ENCODE measurements at regions not wholly inside any gene's neighbourhood (a gene's known extent, or its start where the extent isn't known, plus 50 kb on each side); places are given as distances from the start of the nearest gene placed in this dataset.

DNA sequence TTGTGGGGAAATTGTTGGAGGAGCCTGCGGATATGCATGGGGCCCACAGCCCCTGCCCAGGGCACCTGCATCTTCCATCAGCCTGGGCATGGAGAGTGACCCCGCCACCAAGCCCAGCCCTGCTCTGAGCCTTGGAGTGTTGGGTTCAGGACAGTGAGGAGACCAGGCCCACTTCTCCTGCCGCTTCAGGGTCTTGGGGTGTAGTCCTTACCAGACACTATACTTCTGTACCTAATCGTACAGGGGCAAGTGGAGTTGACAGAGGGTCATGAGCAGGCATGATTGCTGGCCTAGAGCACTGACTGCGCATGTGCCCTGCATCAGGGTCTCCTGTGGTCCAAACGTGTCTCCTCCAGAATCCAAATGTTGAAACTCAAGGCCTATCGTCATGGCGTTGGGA lies 108.9 kb upstream of the ZNF236 start:
- no peaks in the 10 kb centered on the region for H3K27me3 ChIP-seq (ENCODE audit: insufficient read depth, low read length)
- CTCF ChIA-PET = no interaction called here
- no peaks in the 10 kb centered on the region for H4K20me1 ChIP-seq (ENCODE audit: insufficient read depth)
- peaks cover 0 to 3% of the 10 kb centered on the region in 2 experiments; a peak in 2 of 4 replicates for H3K4me1 ChIP-seq (ENCODE audit: control insufficient read depth in 1 of 2, insufficient read depth in 2 of 2, low read length in 2 of 2)
- no peak overlapping the region for H3K9ac ChIP-seq (ENCODE audit: low read length)
- H2AFZ ChIP-seq (ENCODE audit: low read depth, low read length, poor library complexity, severe bottlenecking) = no peak overlapping the region
- no peaks in the 10 kb centered on the region for H3K9me2 ChIP-seq (ENCODE audit: insufficient read depth)
- POLR2A ChIA-PET = no interaction called here
- H3K9me3 ChIP-seq (ENCODE audit: control insufficient read depth in 1 of 2, insufficient read depth in 1 of 2, low read depth in 1 of 2, low read length in 2 of 2) = no peaks in the 10 kb centered on the region
- intact Hi-C loops (cut with micrococcal nuclease) = no loop called here
- no peaks in the 10 kb centered on the region for H3K36me3 ChIP-seq (ENCODE audit: control insufficient read depth in 1 of 2, insufficient read depth in 2 of 2, low read length in 2 of 2)
- TF ChIP-seq SIN3A (IDR thresholded peaks at IDR 0.05; ENCODE audit: low read depth) (no peak), POLR2AphosphoS5 (IDR thresholded peaks at IDR 0.05; ENCODE audit: low read depth, low read length) (no peak), ZNF274 (IDR thresholded peaks at IDR 0.05; ENCODE audit: low read depth, low read length) (no peak), EZH2phosphoT487 (IDR thresholded peaks at IDR 0.05; ENCODE audit: borderline replicate concordance) (no peak), SP1 (IDR thresholded peaks at IDR 0.05; ENCODE audit: low read depth) (no peak), TCF7L2 (IDR thresholded peaks at IDR 0.05; ENCODE audit: borderline replicate concordance, extremely low read depth, insufficient read depth, insufficient read length) (no peak), SRF (IDR thresholded peaks at IDR 0.05; ENCODE audit: low read depth) (no peak)
- TF ChIP-seq, protein P1, sequence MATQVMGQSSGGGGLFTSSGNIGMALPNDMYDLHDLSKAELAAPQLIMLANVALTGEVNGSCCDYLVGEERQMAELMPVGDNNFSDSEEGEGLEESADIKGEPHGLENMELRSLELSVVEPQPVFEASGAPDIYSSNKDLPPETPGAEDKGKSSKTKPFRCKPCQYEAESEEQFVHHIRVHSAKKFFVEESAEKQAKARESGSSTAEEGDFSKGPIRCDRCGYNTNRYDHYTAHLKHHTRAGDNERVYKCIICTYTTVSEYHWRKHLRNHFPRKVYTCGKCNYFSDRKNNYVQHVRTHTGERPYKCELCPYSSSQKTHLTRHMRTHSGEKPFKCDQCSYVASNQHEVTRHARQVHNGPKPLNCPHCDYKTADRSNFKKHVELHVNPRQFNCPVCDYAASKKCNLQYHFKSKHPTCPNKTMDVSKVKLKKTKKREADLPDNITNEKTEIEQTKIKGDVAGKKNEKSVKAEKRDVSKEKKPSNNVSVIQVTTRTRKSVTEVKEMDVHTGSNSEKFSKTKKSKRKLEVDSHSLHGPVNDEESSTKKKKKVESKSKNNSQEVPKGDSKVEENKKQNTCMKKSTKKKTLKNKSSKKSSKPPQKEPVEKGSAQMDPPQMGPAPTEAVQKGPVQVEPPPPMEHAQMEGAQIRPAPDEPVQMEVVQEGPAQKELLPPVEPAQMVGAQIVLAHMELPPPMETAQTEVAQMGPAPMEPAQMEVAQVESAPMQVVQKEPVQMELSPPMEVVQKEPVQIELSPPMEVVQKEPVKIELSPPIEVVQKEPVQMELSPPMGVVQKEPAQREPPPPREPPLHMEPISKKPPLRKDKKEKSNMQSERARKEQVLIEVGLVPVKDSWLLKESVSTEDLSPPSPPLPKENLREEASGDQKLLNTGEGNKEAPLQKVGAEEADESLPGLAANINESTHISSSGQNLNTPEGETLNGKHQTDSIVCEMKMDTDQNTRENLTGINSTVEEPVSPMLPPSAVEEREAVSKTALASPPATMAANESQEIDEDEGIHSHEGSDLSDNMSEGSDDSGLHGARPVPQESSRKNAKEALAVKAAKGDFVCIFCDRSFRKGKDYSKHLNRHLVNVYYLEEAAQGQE (IDR thresholded peaks at IDR 0.05; ENCODE audit: low read depth) = no peak
- no peak overlapping the region for H3K4me2 ChIP-seq (ENCODE audit: low read length)
- no peak for DNase-seq (ENCODE audit: low read depth, low spot score)
- no peak for ATAC-seq
- RAD21 ChIA-PET (ENCODE audit: low non-redundant PET in 1 of 2, low total read pairs in 2 of 2, uncharacterized antibody in 2 of 2, unreplicated experiment in 2 of 2) = no interaction called here
- no peaks in the 10 kb centered on the region for H3K79me2 ChIP-seq (ENCODE audit: insufficient read depth, low read length)
- BruUV-seq (replicated peaks) = no TSS peak
- H3K4me3 ChIP-seq (replicated peaks in 1 of 2; ENCODE audit: low read depth in 1 of 2, low read length in 2 of 2) = no peak overlapping the region
- H3K27ac ChIP-seq (ENCODE audit: low read depth, low read length) = no peak overlapping the region

Measured in HCT116 (cell line).